Omental fat pad (tissue), 3 donors: ENCODE measurements at regions not wholly inside any gene's neighbourhood (a gene's known extent, or its start where the extent isn't known, plus 50 kb on each side); places are given as distances from the start of the nearest gene placed in this dataset.

Source experiments
- ATAC-seq: fragments of 150-250 bp; one replicate; pipeline ENCODE4 v1.9.1; 2016; ENCODE audit warnings: mild to moderate bottlenecking, moderate library complexity; ENCODE audit not compliant: low FRiP score
- DNase-seq: peaks from one replicate; pipeline ENCODE4 v3.0.0-alpha.2; 2019; ENCODE audit warnings: low spot score
- TF ChIP-seq, protein P1 (sequence below), 3 donors: fragments of 450-650 bp; IDR thresholded peaks; one replicate each; pipeline ENCODE4 v1.5.1; 2016 to 2017; ENCODE audit warnings: antibody characterized with exemption in 3 of 3, mild to moderate bottlenecking in 3 of 3, moderate library complexity in 2 of 3

DNA sequence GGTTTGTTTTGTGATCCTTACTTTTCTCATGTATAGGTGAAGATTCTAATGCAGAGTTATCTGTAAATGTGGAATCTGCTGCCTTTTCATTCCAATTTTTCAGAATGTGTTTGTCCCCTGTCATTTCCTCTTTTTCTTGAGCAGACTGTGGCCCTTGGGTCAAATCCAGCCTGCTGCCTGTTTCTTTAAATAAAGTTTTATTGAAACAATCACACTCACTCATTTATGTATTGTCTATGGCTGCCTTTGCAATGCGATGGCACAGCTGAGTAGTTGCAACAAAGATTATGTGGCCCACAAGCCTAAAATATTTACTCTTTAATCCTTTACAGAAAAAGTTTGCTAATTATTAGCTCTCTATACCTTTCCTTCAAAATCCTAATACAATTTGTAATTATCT, 116.3 kb upstream of the NPHP3 start:
- ATAC-seq (no peak), DNase-seq (no peak)
- TF ChIP-seq, protein P1, sequence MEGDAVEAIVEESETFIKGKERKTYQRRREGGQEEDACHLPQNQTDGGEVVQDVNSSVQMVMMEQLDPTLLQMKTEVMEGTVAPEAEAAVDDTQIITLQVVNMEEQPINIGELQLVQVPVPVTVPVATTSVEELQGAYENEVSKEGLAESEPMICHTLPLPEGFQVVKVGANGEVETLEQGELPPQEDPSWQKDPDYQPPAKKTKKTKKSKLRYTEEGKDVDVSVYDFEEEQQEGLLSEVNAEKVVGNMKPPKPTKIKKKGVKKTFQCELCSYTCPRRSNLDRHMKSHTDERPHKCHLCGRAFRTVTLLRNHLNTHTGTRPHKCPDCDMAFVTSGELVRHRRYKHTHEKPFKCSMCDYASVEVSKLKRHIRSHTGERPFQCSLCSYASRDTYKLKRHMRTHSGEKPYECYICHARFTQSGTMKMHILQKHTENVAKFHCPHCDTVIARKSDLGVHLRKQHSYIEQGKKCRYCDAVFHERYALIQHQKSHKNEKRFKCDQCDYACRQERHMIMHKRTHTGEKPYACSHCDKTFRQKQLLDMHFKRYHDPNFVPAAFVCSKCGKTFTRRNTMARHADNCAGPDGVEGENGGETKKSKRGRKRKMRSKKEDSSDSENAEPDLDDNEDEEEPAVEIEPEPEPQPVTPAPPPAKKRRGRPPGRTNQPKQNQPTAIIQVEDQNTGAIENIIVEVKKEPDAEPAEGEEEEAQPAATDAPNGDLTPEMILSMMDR (IDR thresholded peaks at IDR 0.05) = no peak

DNA sequence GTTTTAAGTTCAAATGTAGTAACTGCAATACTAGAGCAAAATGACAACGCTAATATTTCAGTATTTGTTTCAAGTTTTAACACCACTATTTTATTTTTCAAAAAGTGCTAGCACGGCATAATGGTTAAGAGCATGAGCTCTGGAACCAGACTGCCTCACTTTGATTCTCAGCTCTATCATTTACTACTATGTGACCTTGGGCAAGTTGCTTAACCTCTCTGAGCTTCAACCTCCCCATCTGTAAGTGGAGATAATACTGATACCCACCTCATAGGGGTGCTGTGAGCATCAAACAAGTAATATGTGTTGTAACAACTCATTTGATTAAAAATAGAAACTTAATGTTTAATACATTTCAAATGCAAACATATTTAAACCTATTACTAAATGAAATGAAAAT, 115.4 kb upstream of the NPHP3 start:
- TF ChIP-seq, protein P1 (IDR thresholded peaks at IDR 0.05) = no peak
- ATAC-seq = no peak
- DNase-seq = no peak

DNA sequence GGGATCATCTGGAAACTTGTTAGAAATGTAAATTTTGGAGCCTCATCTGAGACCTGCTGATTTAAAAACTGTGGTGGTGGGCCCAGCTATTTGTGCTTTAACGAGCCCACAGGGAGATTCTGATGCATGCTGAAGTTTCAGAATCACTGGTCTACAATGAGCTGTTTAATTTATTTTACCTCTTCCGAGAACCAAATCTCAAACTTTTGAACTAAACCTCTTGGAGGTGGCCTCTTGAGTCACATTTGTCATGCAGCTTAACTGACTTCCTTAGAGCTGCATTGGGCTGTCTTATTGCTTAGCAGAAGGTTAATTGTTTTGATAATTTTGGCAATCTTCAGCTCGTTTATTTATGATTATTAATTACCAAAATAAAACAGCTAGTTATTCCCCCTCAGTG, 112.1 kb upstream of the NPHP3 start:
- DNase-seq (no peak), ATAC-seq (no peak)
- TF ChIP-seq, protein P1 (IDR thresholded peaks at IDR 0.05) = no peak

DNA sequence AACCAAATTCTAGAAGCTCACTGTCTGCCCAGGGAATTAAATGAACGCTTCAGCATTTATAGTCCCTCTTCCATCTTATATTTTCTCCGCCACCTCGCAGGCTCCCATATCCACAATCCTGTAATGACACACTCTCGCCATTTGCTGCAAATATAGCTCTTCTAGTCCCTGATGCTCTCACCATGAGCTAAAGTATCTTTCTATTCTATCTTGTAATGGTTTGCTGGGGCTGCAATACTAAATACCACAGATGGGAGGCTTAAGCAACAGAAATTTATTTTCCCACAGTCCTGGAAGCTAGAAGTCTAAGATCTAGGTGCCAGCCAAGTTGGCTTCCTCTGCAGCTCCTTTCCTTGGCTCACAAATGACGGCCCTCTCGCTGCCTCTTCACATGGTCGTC, 106.9 kb upstream of the NPHP3 start:
- DNase-seq = no peak
- TF ChIP-seq, protein P1 (IDR thresholded peaks at IDR 0.05) = no peak
- ATAC-seq = no peak

DNA sequence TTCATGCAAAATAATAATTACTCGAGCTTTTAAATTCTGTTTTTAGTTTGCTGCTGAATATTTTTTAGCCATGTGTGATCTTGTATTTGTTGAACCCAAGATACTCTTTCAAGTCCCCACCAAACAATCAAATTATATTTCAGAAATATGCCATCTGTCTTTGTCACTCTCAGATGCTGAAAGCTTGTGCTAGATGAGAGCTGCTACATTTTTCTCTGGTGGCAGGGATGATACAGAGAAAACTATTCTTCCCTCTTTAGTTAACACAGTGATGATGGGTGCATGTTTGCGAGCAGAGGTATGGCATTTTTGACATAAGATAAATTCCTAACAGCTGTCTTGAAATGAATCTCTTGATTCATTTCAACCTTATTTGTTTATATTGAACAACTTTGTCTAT, 100.6 kb upstream of the NPHP3 start:
- TF ChIP-seq, protein P1 (IDR thresholded peaks at IDR 0.05) = no peak
- DNase-seq = no peak
- no peak for ATAC-seq

DNA sequence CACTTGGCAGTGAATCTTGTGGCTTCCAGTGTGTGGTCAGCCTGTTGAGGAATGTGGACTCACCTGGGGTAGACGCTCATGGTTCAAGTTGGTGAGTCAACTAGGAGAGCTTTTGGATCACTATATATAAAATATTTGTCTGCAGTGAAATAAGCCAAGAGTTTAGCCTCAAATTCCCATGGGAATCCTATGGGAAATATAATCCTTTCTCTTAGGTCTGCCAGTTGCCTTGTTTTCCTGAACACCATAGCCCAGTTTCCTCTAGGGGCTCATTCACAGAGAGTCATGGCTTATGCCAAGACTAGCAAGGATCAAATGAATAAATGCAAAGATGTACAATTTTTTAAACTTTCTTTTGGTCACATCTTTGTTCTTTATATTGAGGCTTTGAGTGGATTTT, 100.1 kb upstream of the NPHP3 start:
- DNase-seq = no peak
- no peak for ATAC-seq
- TF ChIP-seq, protein P1 (IDR thresholded peaks at IDR 0.05) = no peak

DNA sequence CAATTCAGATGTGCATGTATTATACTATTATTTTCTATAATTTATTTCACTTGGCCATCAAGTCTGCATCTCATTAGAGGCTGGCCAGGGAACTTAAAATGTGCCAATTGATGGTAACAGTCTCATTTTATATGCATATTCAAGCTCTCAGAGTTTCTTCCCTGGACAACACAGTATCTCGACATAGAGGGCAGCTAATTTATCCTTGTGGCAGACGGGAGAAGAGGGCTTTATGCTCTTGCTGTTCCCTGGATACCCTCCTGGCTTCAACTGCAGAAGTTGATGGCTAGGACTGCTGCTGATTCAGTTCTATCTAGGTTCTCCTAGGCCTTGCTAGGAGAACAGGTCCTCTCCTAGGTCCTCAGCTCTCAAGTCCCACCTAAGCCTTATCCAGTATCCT, 99.1 kb upstream of the NPHP3 start:
- no peak for ATAC-seq
- DNase-seq = no peak
- TF ChIP-seq, protein P1 (IDR thresholded peaks at IDR 0.05) = no peak
